Astrocyte (in vitro differentiated cells and primary cell): ENCODE measurements at regions not wholly inside any gene's neighbourhood (a gene's known extent, or its start where the extent isn't known, plus 50 kb on each side); places are given as distances from the start of the nearest gene placed in this dataset.

Source experiments
- CTCF ChIP-seq: IDR thresholded peaks from 2 replicates; pipeline ENCODE4 v1.5.1; 2011; ENCODE audit warnings: low read depth, mild to moderate bottlenecking, inconsistent platforms, low read length, moderate library complexity; ENCODE audit not compliant: insufficient read depth
- EZH2 ChIP-seq: IDR thresholded peaks from 2 replicates; pipeline ENCODE4 v1.6.1; 2012; ENCODE audit warnings: mild to moderate bottlenecking, low read length, inconsistent platforms; ENCODE audit not compliant: insufficient read depth

- TF ChIP-seq CTCF, result no peak
- no peak for TF ChIP-seq EZH2
Observed at GRCh38 chr12:127560041-127560478, 706.9 kb upstream of the TMEM132C start.
